ENCODE measurements at regions not wholly inside any gene's neighbourhood (a gene's known extent, or its start where the extent isn't known, plus 50 kb on each side); places are given as distances from the start of the nearest gene placed in this dataset.

DNA sequence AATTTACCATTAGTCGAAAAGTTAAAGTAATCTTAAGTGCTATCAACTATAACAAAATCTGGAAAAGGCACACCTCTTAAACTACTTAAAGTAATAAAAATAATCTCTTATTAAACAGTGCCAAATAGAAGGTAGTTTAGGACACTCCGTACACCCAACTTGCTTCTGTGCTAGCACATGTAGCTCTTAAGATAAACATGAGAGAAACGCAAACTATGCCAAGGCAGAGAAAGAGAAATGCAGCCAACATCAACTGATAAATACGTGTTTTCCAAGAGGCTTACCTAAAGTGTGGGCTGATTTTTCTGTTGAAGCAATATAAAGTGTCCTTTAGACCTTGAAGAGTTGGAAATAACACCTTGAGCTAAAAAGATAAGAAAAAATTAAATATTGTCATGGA lies 480.6 kb upstream of the DAB2 start:
- TF ChIP-seq POLR2A (IDR thresholded peaks at IDR 0.05) = no peak
- TF ChIP-seq, protein P1, sequence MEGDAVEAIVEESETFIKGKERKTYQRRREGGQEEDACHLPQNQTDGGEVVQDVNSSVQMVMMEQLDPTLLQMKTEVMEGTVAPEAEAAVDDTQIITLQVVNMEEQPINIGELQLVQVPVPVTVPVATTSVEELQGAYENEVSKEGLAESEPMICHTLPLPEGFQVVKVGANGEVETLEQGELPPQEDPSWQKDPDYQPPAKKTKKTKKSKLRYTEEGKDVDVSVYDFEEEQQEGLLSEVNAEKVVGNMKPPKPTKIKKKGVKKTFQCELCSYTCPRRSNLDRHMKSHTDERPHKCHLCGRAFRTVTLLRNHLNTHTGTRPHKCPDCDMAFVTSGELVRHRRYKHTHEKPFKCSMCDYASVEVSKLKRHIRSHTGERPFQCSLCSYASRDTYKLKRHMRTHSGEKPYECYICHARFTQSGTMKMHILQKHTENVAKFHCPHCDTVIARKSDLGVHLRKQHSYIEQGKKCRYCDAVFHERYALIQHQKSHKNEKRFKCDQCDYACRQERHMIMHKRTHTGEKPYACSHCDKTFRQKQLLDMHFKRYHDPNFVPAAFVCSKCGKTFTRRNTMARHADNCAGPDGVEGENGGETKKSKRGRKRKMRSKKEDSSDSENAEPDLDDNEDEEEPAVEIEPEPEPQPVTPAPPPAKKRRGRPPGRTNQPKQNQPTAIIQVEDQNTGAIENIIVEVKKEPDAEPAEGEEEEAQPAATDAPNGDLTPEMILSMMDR (IDR thresholded peaks at IDR 0.05) = no peak

Measured in uterus (tissue), 2 donors.